ENCODE measurements at regions not wholly inside any gene's neighbourhood (a gene's known extent, or its start where the extent isn't known, plus 50 kb on each side); places are given as distances from the start of the nearest gene placed in this dataset.

- Histone ChIP-seq H3K36me3 (ENCODE audit: insufficient read depth, low read length) (no peaks in the 10 kb centered on the region), H3K4me1 (ENCODE audit: insufficient read depth, low read length) (no peaks in the 10 kb centered on the region), H3K27me3 (ENCODE audit: control insufficient read depth in 1 of 2, insufficient read depth in 2 of 2, low read length in 2 of 2) (no peaks in the 10 kb centered on the region), H3K27ac (ENCODE audit: low read depth in 1 of 2, low read length in 2 of 2) (no peak overlapping the region), H3K9me3 (ENCODE audit: control insufficient read depth in 1 of 2, insufficient read depth in 1 of 2, low read length in 2 of 2) (no peaks in the 10 kb centered on the region), H3K4me3 (ENCODE audit: low read length) (no peak overlapping the region)
- POLR2A ChIA-PET, result no interaction called here
- no peaks in the 10 kb centered on the region for H3K4me1 Mint-ChIP-seq (ENCODE audit: low read depth)
- H3K4me3 Mint-ChIP-seq, result no peak overlapping the region
- CTCF ChIA-PET, result no interaction called here
- no peak for ATAC-seq (ENCODE audit: poor library complexity)
- no peaks in the 10 kb centered on the region for H3K9me3 Mint-ChIP-seq
- H3K27ac Mint-ChIP-seq, result no peak overlapping the region
- H3K36me3 Mint-ChIP-seq (ENCODE audit: low read depth), result no peaks in the 10 kb centered on the region
- intact Hi-C loops (cut with DNase I, micrococcal nuclease), result no loop called here
- H3K27me3 Mint-ChIP-seq, result no peaks in the 10 kb centered on the region
- TF ChIP-seq, protein P1, sequence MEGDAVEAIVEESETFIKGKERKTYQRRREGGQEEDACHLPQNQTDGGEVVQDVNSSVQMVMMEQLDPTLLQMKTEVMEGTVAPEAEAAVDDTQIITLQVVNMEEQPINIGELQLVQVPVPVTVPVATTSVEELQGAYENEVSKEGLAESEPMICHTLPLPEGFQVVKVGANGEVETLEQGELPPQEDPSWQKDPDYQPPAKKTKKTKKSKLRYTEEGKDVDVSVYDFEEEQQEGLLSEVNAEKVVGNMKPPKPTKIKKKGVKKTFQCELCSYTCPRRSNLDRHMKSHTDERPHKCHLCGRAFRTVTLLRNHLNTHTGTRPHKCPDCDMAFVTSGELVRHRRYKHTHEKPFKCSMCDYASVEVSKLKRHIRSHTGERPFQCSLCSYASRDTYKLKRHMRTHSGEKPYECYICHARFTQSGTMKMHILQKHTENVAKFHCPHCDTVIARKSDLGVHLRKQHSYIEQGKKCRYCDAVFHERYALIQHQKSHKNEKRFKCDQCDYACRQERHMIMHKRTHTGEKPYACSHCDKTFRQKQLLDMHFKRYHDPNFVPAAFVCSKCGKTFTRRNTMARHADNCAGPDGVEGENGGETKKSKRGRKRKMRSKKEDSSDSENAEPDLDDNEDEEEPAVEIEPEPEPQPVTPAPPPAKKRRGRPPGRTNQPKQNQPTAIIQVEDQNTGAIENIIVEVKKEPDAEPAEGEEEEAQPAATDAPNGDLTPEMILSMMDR (IDR thresholded peaks at IDR 0.05), result no peak
- DNase-seq, result no peak
Observed at GRCh38 chr4:115325836-115326235, 212.4 kb upstream of the NDST4 start.

- Histone ChIP-seq H3K36me3 (ENCODE audit: insufficient read depth, low read length) (no peaks in the 10 kb centered on the region), H3K27me3 (ENCODE audit: control insufficient read depth in 1 of 2, insufficient read depth in 2 of 2, low read length in 2 of 2) (no peaks in the 10 kb centered on the region), H3K4me1 (ENCODE audit: insufficient read depth, low read length) (no peaks in the 10 kb centered on the region), H3K4me3 (ENCODE audit: low read length) (no peak overlapping the region), H3K27ac (ENCODE audit: low read depth in 1 of 2, low read length in 2 of 2) (no peak overlapping the region), H3K9me3 (ENCODE audit: control insufficient read depth in 1 of 2, insufficient read depth in 1 of 2, low read length in 2 of 2) (no peaks in the 10 kb centered on the region)
- ATAC-seq (ENCODE audit: poor library complexity) (no peak), DNase-seq (no peak)
- POLR2A ChIA-PET, result no interaction called here
- no peaks in the 10 kb centered on the region for H3K4me1 Mint-ChIP-seq (ENCODE audit: low read depth)
- no peaks in the 10 kb centered on the region for H3K9me3 Mint-ChIP-seq
- no peaks in the 10 kb centered on the region for H3K27me3 Mint-ChIP-seq
- CTCF ChIA-PET, result no interaction called here
- intact Hi-C loops (cut with DNase I, micrococcal nuclease), result no loop called here
- no peaks in the 10 kb centered on the region for H3K36me3 Mint-ChIP-seq (ENCODE audit: low read depth)
- TF ChIP-seq, protein P1 (IDR thresholded peaks at IDR 0.05), result no peak
- H3K27ac Mint-ChIP-seq, result no peak overlapping the region
- no peak overlapping the region for H3K4me3 Mint-ChIP-seq
Observed at GRCh38 chr4:115323106-115323707, 209.8 kb upstream of the NDST4 start.

DNA sequence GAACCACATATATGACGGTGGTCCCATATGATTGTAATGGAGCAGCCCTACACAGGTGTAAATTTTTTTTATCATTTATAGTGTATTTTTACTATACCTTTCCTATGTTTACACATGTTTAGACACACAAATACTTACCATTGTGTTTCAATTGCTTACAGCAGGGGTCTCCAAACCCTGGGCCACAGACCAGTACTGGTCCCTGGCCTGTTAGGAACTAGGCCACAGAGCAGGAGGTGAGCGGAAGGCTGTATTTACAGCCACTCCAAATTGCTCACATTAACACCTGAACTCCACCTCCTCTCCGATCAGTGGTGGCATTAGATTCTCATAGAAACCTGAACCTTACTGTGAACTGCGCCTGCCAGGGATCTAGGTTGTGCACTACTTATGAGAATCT is 201.8 kb upstream of the NDST4 start:
- Histone ChIP-seq H3K9me3 (ENCODE audit: control insufficient read depth in 1 of 2, insufficient read depth in 1 of 2, low read length in 2 of 2) (no peaks in the 10 kb centered on the region), H3K27me3 (ENCODE audit: control insufficient read depth in 1 of 2, insufficient read depth in 2 of 2, low read length in 2 of 2) (no peaks in the 10 kb centered on the region), H3K4me3 (ENCODE audit: low read length) (no peak overlapping the region), H3K27ac (ENCODE audit: low read depth in 1 of 2, low read length in 2 of 2) (no peak overlapping the region), H3K4me1 (ENCODE audit: insufficient read depth, low read length) (no peaks in the 10 kb centered on the region), H3K36me3 (ENCODE audit: insufficient read depth, low read length) (no peaks in the 10 kb centered on the region)
- H3K27me3 Mint-ChIP-seq, result no peaks in the 10 kb centered on the region
- no peaks in the 10 kb centered on the region for H3K9me3 Mint-ChIP-seq
- TF ChIP-seq, protein P1 (IDR thresholded peaks at IDR 0.05), result no peak
- ATAC-seq (ENCODE audit: poor library complexity), result no peak
- intact Hi-C loops (cut with DNase I, micrococcal nuclease), result no loop called here
- H3K27ac Mint-ChIP-seq, result no peak overlapping the region
- H3K4me1 Mint-ChIP-seq (ENCODE audit: low read depth), result no peaks in the 10 kb centered on the region
- no peak for DNase-seq
- H3K4me3 Mint-ChIP-seq, result no peak overlapping the region
- H3K36me3 Mint-ChIP-seq (ENCODE audit: low read depth), result no peaks in the 10 kb centered on the region
- CTCF ChIA-PET, result no interaction called here
- POLR2A ChIA-PET, result no interaction called here
